ENCODE measurements at regions not wholly inside any gene's neighbourhood (a gene's known extent, or its start where the extent isn't known, plus 50 kb on each side); places are given as distances from the start of the nearest gene placed in this dataset.

- Histone ChIP-seq H3K9me3 (ENCODE audit: control insufficient read depth, low read length) (no peaks in the 10 kb centered on the region), H3K4me1 (ENCODE audit: control insufficient read depth, insufficient read depth, low read length, poor library complexity, severe bottlenecking) (no peaks in the 10 kb centered on the region), H3K27ac (ENCODE audit: insufficient read depth, low read length, poor library complexity, severe bottlenecking) (no peak overlapping the region), H3K27me3 (replicated peaks; ENCODE audit: control insufficient read depth, insufficient read depth, low read length, poor library complexity, severe bottlenecking) (no peaks in the 10 kb centered on the region), H3K36me3 (ENCODE audit: control insufficient read depth, insufficient read depth, low read length) (no peaks in the 10 kb centered on the region), H3K4me3 (ENCODE audit: insufficient read depth, low read depth, low read length, poor library complexity, severe bottlenecking) (no peak overlapping the region)
- DNase-seq = no peak
Measured at GRCh38 chr1:30284728-30285475, 438.5 kb downstream of the MATN1 start.

- no peaks in the 10 kb centered on the region for H3K9me3 ChIP-seq (ENCODE audit: control insufficient read depth, low read length)
- DNase-seq = no peak
- H3K27ac ChIP-seq (ENCODE audit: insufficient read depth, low read length, poor library complexity, severe bottlenecking) = no peak overlapping the region
- no peaks in the 10 kb centered on the region for H3K36me3 ChIP-seq (ENCODE audit: control insufficient read depth, insufficient read depth, low read length)
- H3K4me3 ChIP-seq (ENCODE audit: insufficient read depth, low read depth, low read length, poor library complexity, severe bottlenecking) = no peak overlapping the region
- no peaks in the 10 kb centered on the region for H3K27me3 ChIP-seq (replicated peaks; ENCODE audit: control insufficient read depth, insufficient read depth, low read length, poor library complexity, severe bottlenecking)
- no peaks in the 10 kb centered on the region for H3K4me1 ChIP-seq (ENCODE audit: control insufficient read depth, insufficient read depth, low read length, poor library complexity, severe bottlenecking)
Measured at GRCh38 chr1:30284226-30284625, 439.2 kb downstream of the MATN1 start.

GRCh38 chr1:30283199-30283962 is 440.0 kb downstream of the MATN1 start:
- no peaks in the 10 kb centered on the region for H3K36me3 ChIP-seq (ENCODE audit: control insufficient read depth, insufficient read depth, low read length)
- no peaks in the 10 kb centered on the region for H3K4me1 ChIP-seq (ENCODE audit: control insufficient read depth, insufficient read depth, low read length, poor library complexity, severe bottlenecking)
- no peak overlapping the region for H3K27ac ChIP-seq (ENCODE audit: insufficient read depth, low read length, poor library complexity, severe bottlenecking)
- H3K9me3 ChIP-seq (ENCODE audit: control insufficient read depth, low read length) = no peaks in the 10 kb centered on the region
- no peaks in the 10 kb centered on the region for H3K27me3 ChIP-seq (replicated peaks; ENCODE audit: control insufficient read depth, insufficient read depth, low read length, poor library complexity, severe bottlenecking)
- no peak for DNase-seq
- H3K4me3 ChIP-seq (ENCODE audit: insufficient read depth, low read depth, low read length, poor library complexity, severe bottlenecking) = no peak overlapping the region

GRCh38 chr1:30280572-30280971 is 442.8 kb downstream of the MATN1 start:
- Histone ChIP-seq H3K4me1 (ENCODE audit: control insufficient read depth, insufficient read depth, low read length, poor library complexity, severe bottlenecking) (no peaks in the 10 kb centered on the region), H3K27ac (ENCODE audit: insufficient read depth, low read length, poor library complexity, severe bottlenecking) (no peak overlapping the region), H3K9me3 (ENCODE audit: control insufficient read depth, low read length) (no peaks in the 10 kb centered on the region), H3K36me3 (ENCODE audit: control insufficient read depth, insufficient read depth, low read length) (no peaks in the 10 kb centered on the region), H3K27me3 (replicated peaks; ENCODE audit: control insufficient read depth, insufficient read depth, low read length, poor library complexity, severe bottlenecking) (no peaks in the 10 kb centered on the region), H3K4me3 (ENCODE audit: insufficient read depth, low read depth, low read length, poor library complexity, severe bottlenecking) (no peak overlapping the region)
- no peak for DNase-seq

- no peak for DNase-seq
- Histone ChIP-seq H3K27me3 (replicated peaks; ENCODE audit: control insufficient read depth, insufficient read depth, low read length, poor library complexity, severe bottlenecking) (no peaks in the 10 kb centered on the region), H3K4me1 (ENCODE audit: control insufficient read depth, insufficient read depth, low read length, poor library complexity, severe bottlenecking) (no peaks in the 10 kb centered on the region), H3K9me3 (ENCODE audit: control insufficient read depth, low read length) (no peaks in the 10 kb centered on the region), H3K4me3 (ENCODE audit: insufficient read depth, low read depth, low read length, poor library complexity, severe bottlenecking) (no peak overlapping the region), H3K27ac (ENCODE audit: insufficient read depth, low read length, poor library complexity, severe bottlenecking) (no peak overlapping the region), H3K36me3 (ENCODE audit: control insufficient read depth, insufficient read depth, low read length) (no peaks in the 10 kb centered on the region)
Measured at GRCh38 chr1:30277911-30278310, 445.5 kb downstream of the MATN1 start.

GRCh38 chr1:30277415-30277814 is 446.0 kb downstream of the MATN1 start:
- Histone ChIP-seq H3K4me3 (ENCODE audit: insufficient read depth, low read depth, low read length, poor library complexity, severe bottlenecking) (no peak overlapping the region), H3K27ac (ENCODE audit: insufficient read depth, low read length, poor library complexity, severe bottlenecking) (no peak overlapping the region), H3K9me3 (ENCODE audit: control insufficient read depth, low read length) (no peaks in the 10 kb centered on the region), H3K4me1 (ENCODE audit: control insufficient read depth, insufficient read depth, low read length, poor library complexity, severe bottlenecking) (no peaks in the 10 kb centered on the region), H3K27me3 (replicated peaks; ENCODE audit: control insufficient read depth, insufficient read depth, low read length, poor library complexity, severe bottlenecking) (no peaks in the 10 kb centered on the region), H3K36me3 (ENCODE audit: control insufficient read depth, insufficient read depth, low read length) (no peaks in the 10 kb centered on the region)
- no peak for DNase-seq

- H3K27me3 ChIP-seq (replicated peaks; ENCODE audit: control insufficient read depth, insufficient read depth, low read length, poor library complexity, severe bottlenecking) = no peaks in the 10 kb centered on the region
- H3K36me3 ChIP-seq (ENCODE audit: control insufficient read depth, insufficient read depth, low read length) = no peaks in the 10 kb centered on the region
- no peak for DNase-seq
- H3K27ac ChIP-seq (ENCODE audit: insufficient read depth, low read length, poor library complexity, severe bottlenecking) = no peak overlapping the region
- no peak overlapping the region for H3K4me3 ChIP-seq (ENCODE audit: insufficient read depth, low read depth, low read length, poor library complexity, severe bottlenecking)
- no peaks in the 10 kb centered on the region for H3K9me3 ChIP-seq (ENCODE audit: control insufficient read depth, low read length)
- no peaks in the 10 kb centered on the region for H3K4me1 ChIP-seq (ENCODE audit: control insufficient read depth, insufficient read depth, low read length, poor library complexity, severe bottlenecking)
Measured at GRCh38 chr1:30275926-30276764, 447.2 kb downstream of the MATN1 start.

- Histone ChIP-seq H3K4me3 (ENCODE audit: insufficient read depth, low read depth, low read length, poor library complexity, severe bottlenecking) (no peak overlapping the region), H3K4me1 (ENCODE audit: control insufficient read depth, insufficient read depth, low read length, poor library complexity, severe bottlenecking) (no peaks in the 10 kb centered on the region), H3K27me3 (replicated peaks; ENCODE audit: control insufficient read depth, insufficient read depth, low read length, poor library complexity, severe bottlenecking) (no peaks in the 10 kb centered on the region), H3K36me3 (ENCODE audit: control insufficient read depth, insufficient read depth, low read length) (no peaks in the 10 kb centered on the region), H3K9me3 (ENCODE audit: control insufficient read depth, low read length) (no peaks in the 10 kb centered on the region), H3K27ac (ENCODE audit: insufficient read depth, low read length, poor library complexity, severe bottlenecking) (no peak overlapping the region)
- no peak for DNase-seq
Measured at GRCh38 chr1:30274976-30275621, 448.3 kb downstream of the MATN1 start.

GRCh38 chr1:30274173-30274970 is 449.0 kb downstream of the MATN1 start:
- Histone ChIP-seq H3K4me1 (ENCODE audit: control insufficient read depth, insufficient read depth, low read length, poor library complexity, severe bottlenecking) (no peaks in the 10 kb centered on the region), H3K27ac (ENCODE audit: insufficient read depth, low read length, poor library complexity, severe bottlenecking) (no peak overlapping the region), H3K36me3 (ENCODE audit: control insufficient read depth, insufficient read depth, low read length) (no peaks in the 10 kb centered on the region), H3K4me3 (ENCODE audit: insufficient read depth, low read depth, low read length, poor library complexity, severe bottlenecking) (no peak overlapping the region), H3K27me3 (replicated peaks; ENCODE audit: control insufficient read depth, insufficient read depth, low read length, poor library complexity, severe bottlenecking) (no peaks in the 10 kb centered on the region), H3K9me3 (ENCODE audit: control insufficient read depth, low read length) (no peaks in the 10 kb centered on the region)
- DNase-seq = no peak
